Liver (tissue), 8 donors: ENCODE measurements at regions not wholly inside any gene's neighbourhood (a gene's known extent, or its start where the extent isn't known, plus 50 kb on each side); places are given as distances from the start of the nearest gene placed in this dataset.

ENCODE experiments used
- DNase-seq: peaks from one replicate; pipeline ENCODE4 v3.0.0-alpha.2; 2017; ENCODE audit warnings: low spot score
- H3K27ac ChIP-seq, 2 donors: one replicate each; pipeline ENCODE4 v1.7.0; 2013; ENCODE audit warnings: inconsistent platforms in 2 of 2, low read length in 2 of 2, control low read depth in 1 of 2, low read depth in 1 of 2, mild to moderate bottlenecking in 1 of 2
- H3K27me3 ChIP-seq, 4 donors: one replicate each; pipeline versions ENCODE4 v1.6.1 to v1.7.0; 2013; ENCODE audit warnings: low read length in 3 of 4, inconsistent platforms in 1 of 4, mild to moderate bottlenecking in 1 of 4, moderate library complexity in 1 of 4; ENCODE audit not compliant: control insufficient read depth in 4 of 4, insufficient read depth in 4 of 4
- H3K36me3 ChIP-seq, 4 donors: one replicate each; pipeline versions ENCODE4 v1.6.1 to v1.7.0; 2013; ENCODE audit warnings: low read length in 3 of 4, mild to moderate bottlenecking in 3 of 4, low read depth in 1 of 4, moderate library complexity in 1 of 4; ENCODE audit not compliant: control insufficient read depth in 4 of 4, insufficient read depth in 3 of 4
- H3K4me1 ChIP-seq, 4 donors: one replicate each; pipeline versions ENCODE4 v1.6.1 to v1.7.0; 2013; ENCODE audit warnings: low read length in 3 of 4, mild to moderate bottlenecking in 3 of 4, moderate library complexity in 1 of 4; ENCODE audit not compliant: control insufficient read depth in 4 of 4, insufficient read depth in 4 of 4
- H3K4me3 ChIP-seq, 3 donors: one replicate each; pipeline versions ENCODE4 v1.6.1 to v1.7.0; 2013; ENCODE audit warnings: low read length in 3 of 3, control low read depth in 1 of 3, low read depth in 1 of 3, mild to moderate bottlenecking in 1 of 3
- H3K9ac ChIP-seq, 2 donors: one replicate each; pipeline ENCODE4 v1.7.0; 2013; ENCODE audit warnings: low read length in 2 of 2, mild to moderate bottlenecking in 2 of 2, moderate library complexity in 2 of 2, control low read depth in 1 of 2, low read depth in 1 of 2
- H3K9me3 ChIP-seq, 4 donors: one replicate each; pipeline versions ENCODE4 v1.6.1 to v1.7.0; 2013; ENCODE audit warnings: low read length in 3 of 4; ENCODE audit not compliant: control insufficient read depth in 4 of 4
- EGR1 ChIP-seq, 2 donors: IDR thresholded peaks; 2 replicates each; pipeline ENCODE4 v1.6.1; 2016 to 2018; ENCODE audit warnings: antibody characterized with exemption in 2 of 2, low read depth in 2 of 2
- FOXA1 ChIP-seq: IDR thresholded peaks from 2 replicates; pipeline ENCODE4 v1.6.1; 2016; ENCODE audit warnings: antibody characterized with exemption
- FOXA2 ChIP-seq: IDR thresholded peaks from 2 replicates; pipeline ENCODE4 v1.6.1; 2016; ENCODE audit warnings: antibody characterized with exemption
- GABPA ChIP-seq, 2 donors: IDR thresholded peaks in 1 of 2; conservative IDR thresholded peaks in 1 of 2; 2 replicates each; pipeline ENCODE4 v1.6.1; 2016; ENCODE audit warnings: antibody characterized with exemption in 2 of 2, mild to moderate bottlenecking in 1 of 2, moderate library complexity in 1 of 2
- HNF4A ChIP-seq, 2 donors: conservative IDR thresholded peaks; 2 replicates each; pipeline ENCODE4 v1.6.1; 2016; ENCODE audit warnings: antibody characterized with exemption in 2 of 2, mild to moderate bottlenecking in 2 of 2
- NR2F2 ChIP-seq: IDR thresholded peaks from 2 replicates; pipeline ENCODE4 v1.6.1; 2016; ENCODE audit warnings: antibody characterized with exemption
- RAD21 ChIP-seq, 2 donors: IDR thresholded peaks; 2 replicates each; pipeline ENCODE4 v1.6.1; 2016; ENCODE audit warnings: antibody characterized with exemption in 2 of 2, mild to moderate bottlenecking in 2 of 2
- RXRA ChIP-seq, 2 donors: IDR thresholded peaks; 2 replicates each; pipeline ENCODE4 v1.6.1; 2017 to 2018; ENCODE audit warnings: antibody characterized with exemption in 2 of 2, mild to moderate bottlenecking in 1 of 2
- SP1 ChIP-seq: IDR thresholded peaks from 2 replicates; pipeline ENCODE4 v1.6.1; 2018; ENCODE audit warnings: antibody characterized with exemption, mild to moderate bottlenecking
- TAF1 ChIP-seq: conservative IDR thresholded peaks from 2 replicates; pipeline ENCODE4 v1.6.1; 2016; ENCODE audit warnings: antibody characterized with exemption, mild to moderate bottlenecking
- YY1 ChIP-seq: IDR thresholded peaks from 2 replicates; pipeline ENCODE4 v1.6.1; 2016; ENCODE audit warnings: antibody characterized with exemption, mild to moderate bottlenecking
- WGBS: extraction: QIAGEN DNeasy Blood & Tissue Kit; methylation state at CpG from one replicate; pipeline ENCODE4 v1.1.7; 2013; 5-methylcytosine and 5-hydroxymethylcytosine counted together
- TF ChIP-seq, protein P1 (sequence below): IDR thresholded peaks from 2 replicates; pipeline ENCODE4 v1.6.1; 2016; ENCODE audit warnings: antibody characterized with exemption
- TF ChIP-seq, protein P2 (sequence below): IDR thresholded peaks from 2 replicates; pipeline ENCODE4 v1.6.1; 2016; ENCODE audit warnings: antibody characterized with exemption
- TF ChIP-seq, protein P3 (sequence below): IDR thresholded peaks from 2 replicates; pipeline ENCODE4 v1.6.1; 2016; ENCODE audit warnings: antibody characterized with exemption, mild to moderate bottlenecking
- TF ChIP-seq, protein P4 (sequence below): fragments of 150-350 bp; IDR thresholded peaks from 2 replicates; pipeline ENCODE4 v1.5.1; 2017; ENCODE audit warnings: improper control_type of control experiment, low read depth, low read length; ENCODE audit not compliant: missing input control
- TF ChIP-seq, protein P5 (sequence below): IDR thresholded peaks from 2 replicates; pipeline ENCODE4 v1.6.1; 2016; ENCODE audit warnings: antibody characterized with exemption
- donor health status: healthy.
- donor health status: healthy.
- donor health status: healthy.
- donor health status: healthy.
- donor health status: healthy.

DNA sequence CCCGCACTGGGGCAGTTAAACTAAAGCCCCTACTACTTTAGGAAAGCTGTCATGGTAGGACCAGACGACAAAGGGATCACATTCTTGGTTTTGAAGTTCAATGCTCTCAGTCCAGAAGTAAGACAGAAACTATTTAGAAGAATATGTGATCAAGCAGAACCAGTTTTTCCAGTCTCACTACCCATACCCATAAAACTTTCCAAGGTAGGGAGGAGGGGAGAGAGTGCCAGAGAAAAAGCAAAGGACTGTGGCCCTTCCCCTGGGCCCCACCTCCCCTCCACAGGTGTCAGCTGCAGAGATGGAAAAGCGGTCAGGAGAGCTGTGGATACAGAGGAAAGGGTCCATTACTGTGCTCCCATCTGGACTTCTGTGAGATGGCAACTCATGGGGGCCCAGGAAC lies 587.1 kb downstream of the SOX6 start:
- Histone ChIP-seq H3K9ac (no peak overlapping the region), H3K36me3 (no peaks in the 10 kb centered on the region), H3K9me3 (no peaks in the 10 kb centered on the region), H3K27me3 (no peaks in the 10 kb centered on the region), H3K27ac (no peak overlapping the region), H3K4me3 (no peak overlapping the region), H3K4me1 (no peaks in the 10 kb centered on the region)
- 82% methylated on average over 3 of the region's 3 CpGs for WGBS
- DNase-seq: no peak
- TF ChIP-seq, protein P1, sequence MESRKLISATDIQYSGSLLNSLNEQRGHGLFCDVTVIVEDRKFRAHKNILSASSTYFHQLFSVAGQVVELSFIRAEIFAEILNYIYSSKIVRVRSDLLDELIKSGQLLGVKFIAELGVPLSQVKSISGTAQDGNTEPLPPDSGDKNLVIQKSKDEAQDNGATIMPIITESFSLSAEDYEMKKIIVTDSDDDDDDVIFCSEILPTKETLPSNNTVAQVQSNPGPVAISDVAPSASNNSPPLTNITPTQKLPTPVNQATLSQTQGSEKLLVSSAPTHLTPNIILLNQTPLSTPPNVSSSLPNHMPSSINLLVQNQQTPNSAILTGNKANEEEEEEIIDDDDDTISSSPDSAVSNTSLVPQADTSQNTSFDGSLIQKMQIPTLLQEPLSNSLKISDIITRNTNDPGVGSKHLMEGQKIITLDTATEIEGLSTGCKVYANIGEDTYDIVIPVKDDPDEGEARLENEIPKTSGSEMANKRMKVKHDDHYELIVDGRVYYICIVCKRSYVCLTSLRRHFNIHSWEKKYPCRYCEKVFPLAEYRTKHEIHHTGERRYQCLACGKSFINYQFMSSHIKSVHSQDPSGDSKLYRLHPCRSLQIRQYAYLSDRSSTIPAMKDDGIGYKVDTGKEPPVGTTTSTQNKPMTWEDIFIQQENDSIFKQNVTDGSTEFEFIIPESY: no peak
- TF ChIP-seq YY1: no peak
- no peak for TF ChIP-seq NR2F2
- TF ChIP-seq FOXA1: no peak
- TF ChIP-seq, protein P2, sequence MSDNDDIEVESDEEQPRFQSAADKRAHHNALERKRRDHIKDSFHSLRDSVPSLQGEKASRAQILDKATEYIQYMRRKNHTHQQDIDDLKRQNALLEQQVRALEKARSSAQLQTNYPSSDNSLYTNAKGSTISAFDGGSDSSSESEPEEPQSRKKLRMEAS: no peak
- no peak for TF ChIP-seq GABPA (IDR thresholded peaks at IDR 0.05 in 1 of 2, conservative IDR thresholded peaks at IDR 0.05 in 1 of 2)

DNA sequence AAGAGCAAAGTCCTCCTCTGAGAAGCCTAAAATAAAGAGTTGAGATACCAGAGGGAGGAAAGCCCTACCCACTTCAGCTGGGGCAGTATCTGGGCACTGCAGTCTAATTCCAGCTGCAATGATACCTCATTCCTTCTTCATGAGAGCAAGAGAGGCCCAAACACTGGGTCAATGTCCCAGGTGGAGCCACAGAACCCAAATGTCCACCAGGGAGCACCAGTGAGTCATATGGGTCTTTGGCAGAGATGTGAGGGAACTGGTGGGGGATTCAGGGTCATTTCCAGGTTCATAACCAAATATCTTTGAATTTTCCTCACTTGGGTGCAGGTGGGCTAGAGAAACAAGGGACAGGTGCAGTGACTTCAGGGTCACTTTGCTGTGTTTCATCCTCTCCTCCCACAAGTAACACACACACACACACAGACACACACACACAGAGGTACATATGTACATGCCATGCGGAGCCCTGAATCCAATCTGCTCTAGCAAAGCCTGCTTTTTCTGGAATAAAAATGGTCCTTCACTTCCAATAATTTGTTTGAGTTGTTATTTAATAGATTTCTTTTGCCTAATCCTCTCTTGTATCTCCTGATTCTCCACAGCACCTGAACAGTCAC lies 585.4 kb downstream of the SOX6 start:
- no peak overlapping the region for H3K27ac ChIP-seq
- H3K36me3 ChIP-seq: no peaks in the 10 kb centered on the region
- no peak overlapping the region for H3K4me3 ChIP-seq
- H3K27me3 ChIP-seq: no peaks in the 10 kb centered on the region
- no peaks in the 10 kb centered on the region for H3K4me1 ChIP-seq
- H3K9ac ChIP-seq: no peak overlapping the region
- no peak for TF ChIP-seq NR2F2
- peak; percentile 63 to 82 for TF ChIP-seq RAD21 (IDR thresholded peaks at IDR 0.05)
- TF ChIP-seq EGR1 (IDR thresholded peaks at IDR 0.05; ENCODE audit: low read depth in 2 of 2): no peak
- TF ChIP-seq TAF1: no peak
- TF ChIP-seq, protein P3, sequence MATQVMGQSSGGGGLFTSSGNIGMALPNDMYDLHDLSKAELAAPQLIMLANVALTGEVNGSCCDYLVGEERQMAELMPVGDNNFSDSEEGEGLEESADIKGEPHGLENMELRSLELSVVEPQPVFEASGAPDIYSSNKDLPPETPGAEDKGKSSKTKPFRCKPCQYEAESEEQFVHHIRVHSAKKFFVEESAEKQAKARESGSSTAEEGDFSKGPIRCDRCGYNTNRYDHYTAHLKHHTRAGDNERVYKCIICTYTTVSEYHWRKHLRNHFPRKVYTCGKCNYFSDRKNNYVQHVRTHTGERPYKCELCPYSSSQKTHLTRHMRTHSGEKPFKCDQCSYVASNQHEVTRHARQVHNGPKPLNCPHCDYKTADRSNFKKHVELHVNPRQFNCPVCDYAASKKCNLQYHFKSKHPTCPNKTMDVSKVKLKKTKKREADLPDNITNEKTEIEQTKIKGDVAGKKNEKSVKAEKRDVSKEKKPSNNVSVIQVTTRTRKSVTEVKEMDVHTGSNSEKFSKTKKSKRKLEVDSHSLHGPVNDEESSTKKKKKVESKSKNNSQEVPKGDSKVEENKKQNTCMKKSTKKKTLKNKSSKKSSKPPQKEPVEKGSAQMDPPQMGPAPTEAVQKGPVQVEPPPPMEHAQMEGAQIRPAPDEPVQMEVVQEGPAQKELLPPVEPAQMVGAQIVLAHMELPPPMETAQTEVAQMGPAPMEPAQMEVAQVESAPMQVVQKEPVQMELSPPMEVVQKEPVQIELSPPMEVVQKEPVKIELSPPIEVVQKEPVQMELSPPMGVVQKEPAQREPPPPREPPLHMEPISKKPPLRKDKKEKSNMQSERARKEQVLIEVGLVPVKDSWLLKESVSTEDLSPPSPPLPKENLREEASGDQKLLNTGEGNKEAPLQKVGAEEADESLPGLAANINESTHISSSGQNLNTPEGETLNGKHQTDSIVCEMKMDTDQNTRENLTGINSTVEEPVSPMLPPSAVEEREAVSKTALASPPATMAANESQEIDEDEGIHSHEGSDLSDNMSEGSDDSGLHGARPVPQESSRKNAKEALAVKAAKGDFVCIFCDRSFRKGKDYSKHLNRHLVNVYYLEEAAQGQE: no peak
- no peak for TF ChIP-seq GABPA (IDR thresholded peaks at IDR 0.05 in 1 of 2, conservative IDR thresholded peaks at IDR 0.05 in 1 of 2)
- TF ChIP-seq FOXA1: no peak
- no peak for TF ChIP-seq RXRA (IDR thresholded peaks at IDR 0.05)
- no peak for TF ChIP-seq YY1
- no peak for TF ChIP-seq SP1
- no peak for TF ChIP-seq FOXA2
- TF ChIP-seq, protein P4, sequence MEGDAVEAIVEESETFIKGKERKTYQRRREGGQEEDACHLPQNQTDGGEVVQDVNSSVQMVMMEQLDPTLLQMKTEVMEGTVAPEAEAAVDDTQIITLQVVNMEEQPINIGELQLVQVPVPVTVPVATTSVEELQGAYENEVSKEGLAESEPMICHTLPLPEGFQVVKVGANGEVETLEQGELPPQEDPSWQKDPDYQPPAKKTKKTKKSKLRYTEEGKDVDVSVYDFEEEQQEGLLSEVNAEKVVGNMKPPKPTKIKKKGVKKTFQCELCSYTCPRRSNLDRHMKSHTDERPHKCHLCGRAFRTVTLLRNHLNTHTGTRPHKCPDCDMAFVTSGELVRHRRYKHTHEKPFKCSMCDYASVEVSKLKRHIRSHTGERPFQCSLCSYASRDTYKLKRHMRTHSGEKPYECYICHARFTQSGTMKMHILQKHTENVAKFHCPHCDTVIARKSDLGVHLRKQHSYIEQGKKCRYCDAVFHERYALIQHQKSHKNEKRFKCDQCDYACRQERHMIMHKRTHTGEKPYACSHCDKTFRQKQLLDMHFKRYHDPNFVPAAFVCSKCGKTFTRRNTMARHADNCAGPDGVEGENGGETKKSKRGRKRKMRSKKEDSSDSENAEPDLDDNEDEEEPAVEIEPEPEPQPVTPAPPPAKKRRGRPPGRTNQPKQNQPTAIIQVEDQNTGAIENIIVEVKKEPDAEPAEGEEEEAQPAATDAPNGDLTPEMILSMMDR: peak; percentile 52
- TF ChIP-seq, protein P1: no peak
- TF ChIP-seq HNF4A (conservative IDR thresholded peaks at IDR 0.05): no peak
- TF ChIP-seq, protein P5, sequence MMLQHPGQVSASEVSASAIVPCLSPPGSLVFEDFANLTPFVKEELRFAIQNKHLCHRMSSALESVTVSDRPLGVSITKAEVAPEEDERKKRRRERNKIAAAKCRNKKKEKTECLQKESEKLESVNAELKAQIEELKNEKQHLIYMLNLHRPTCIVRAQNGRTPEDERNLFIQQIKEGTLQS: no peak
- peak; percentile 42 for DNase-seq
- WGBS: 92% methylated on average over 1 of the region's 1 CpG
- no peaks in the 10 kb centered on the region for H3K9me3 ChIP-seq
